Muscle layer of duodenum (tissue), 2 donors: ENCODE measurements at regions not wholly inside any gene's neighbourhood (a gene's known extent, or its start where the extent isn't known, plus 50 kb on each side); places are given as distances from the start of the nearest gene placed in this dataset.

Experiments
- H3K27ac ChIP-seq: one replicate; pipeline ENCODE4 v1.7.0; 2013; ENCODE audit warnings: mild to moderate bottlenecking, low read length
- H3K27me3 ChIP-seq: one replicate; pipeline ENCODE4 v1.7.0; 2013; ENCODE audit warnings: low read depth, mild to moderate bottlenecking, control low read depth, low read length
- H3K36me3 ChIP-seq, 2 donors: one replicate each; pipeline ENCODE4 v1.7.0; 2013; ENCODE audit warnings: low read length in 2 of 2, control low read depth in 1 of 2, mild to moderate bottlenecking in 1 of 2; ENCODE audit not compliant: insufficient read depth in 2 of 2, control insufficient read depth in 1 of 2
- H3K4me1 ChIP-seq, 2 donors: one replicate each; pipeline ENCODE4 v1.7.0; 2013; ENCODE audit warnings: low read length in 2 of 2, mild to moderate bottlenecking in 2 of 2, control low read depth in 1 of 2, moderate library complexity in 1 of 2; ENCODE audit not compliant: insufficient read depth in 2 of 2, control insufficient read depth in 1 of 2
- H3K4me3 ChIP-seq, 2 donors: one replicate each; pipeline ENCODE4 v1.7.0; 2013; ENCODE audit warnings: low read length in 2 of 2, low read depth in 1 of 2, mild to moderate bottlenecking in 1 of 2
- H3K9me3 ChIP-seq, 2 donors: one replicate each; pipeline ENCODE4 v1.7.0; 2013; ENCODE audit warnings: low read length in 2 of 2, control low read depth in 1 of 2, mild to moderate bottlenecking in 1 of 2; ENCODE audit not compliant: control insufficient read depth in 1 of 2
- donor health status: healthy.

DNA sequence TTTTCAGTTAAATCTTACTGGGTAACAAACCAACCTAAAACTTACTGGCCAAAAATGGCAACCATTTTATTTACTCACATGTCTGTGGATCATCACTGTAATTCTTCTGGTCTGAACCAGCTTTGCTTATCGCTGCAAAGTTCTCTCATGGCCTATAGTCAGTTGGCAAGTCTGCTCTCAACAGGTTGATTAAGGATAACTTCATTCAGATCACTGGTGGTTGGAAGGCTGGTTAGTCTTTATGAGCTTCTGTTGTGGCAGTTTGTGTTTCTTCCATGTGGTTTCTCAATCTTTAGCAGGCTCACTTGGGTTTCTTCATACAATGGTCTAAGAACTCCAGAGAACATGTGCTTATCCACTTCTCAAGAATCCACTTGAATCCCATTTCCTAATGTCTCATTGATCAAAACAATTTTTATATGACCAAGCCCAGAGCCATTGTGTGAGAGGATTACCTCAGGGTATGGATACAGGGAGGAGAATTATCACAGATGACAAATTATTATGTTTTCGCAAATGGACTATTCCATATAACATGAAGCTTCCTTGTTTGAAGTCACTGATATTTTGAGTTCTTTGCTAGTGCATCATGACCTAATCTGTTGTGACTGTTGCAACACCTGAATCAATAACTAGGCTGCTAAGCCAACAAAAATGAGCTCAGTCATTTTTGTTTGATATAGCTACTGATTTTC lies 155.4 kb upstream of the BMP2 start:
- Histone ChIP-seq H3K27ac (no peak overlapping the region), H3K27me3 (no peaks in the 10 kb centered on the region), H3K36me3 (no peaks in the 10 kb centered on the region), H3K4me3 (no peak overlapping the region), H3K4me1 (no peaks in the 10 kb centered on the region), H3K9me3 (no peaks in the 10 kb centered on the region)

DNA sequence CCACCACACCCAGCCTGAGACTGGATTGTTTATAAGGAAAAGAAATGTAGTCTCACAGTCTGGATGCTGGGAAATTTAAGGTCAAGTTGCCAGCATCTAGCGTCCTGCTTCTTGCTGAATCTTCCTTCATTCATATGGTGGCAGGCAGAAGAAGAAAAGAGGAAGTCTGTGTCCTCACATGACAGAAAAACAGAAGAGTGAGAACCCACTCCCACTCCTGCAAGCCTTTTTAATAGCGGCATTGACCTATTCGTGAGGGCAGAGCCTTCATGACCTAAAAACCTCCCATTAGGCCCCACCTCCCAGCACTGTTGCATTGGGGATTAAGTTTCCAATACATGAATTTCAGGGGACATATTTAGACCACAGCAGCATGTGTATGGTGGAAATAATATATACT lies 160.8 kb upstream of the BMP2 start:
- Histone ChIP-seq H3K9me3 (no peaks in the 10 kb centered on the region), H3K36me3 (no peaks in the 10 kb centered on the region), H3K4me3 (no peak overlapping the region), H3K27ac (no peak overlapping the region), H3K27me3 (no peaks in the 10 kb centered on the region), H3K4me1 (no peaks in the 10 kb centered on the region)

DNA sequence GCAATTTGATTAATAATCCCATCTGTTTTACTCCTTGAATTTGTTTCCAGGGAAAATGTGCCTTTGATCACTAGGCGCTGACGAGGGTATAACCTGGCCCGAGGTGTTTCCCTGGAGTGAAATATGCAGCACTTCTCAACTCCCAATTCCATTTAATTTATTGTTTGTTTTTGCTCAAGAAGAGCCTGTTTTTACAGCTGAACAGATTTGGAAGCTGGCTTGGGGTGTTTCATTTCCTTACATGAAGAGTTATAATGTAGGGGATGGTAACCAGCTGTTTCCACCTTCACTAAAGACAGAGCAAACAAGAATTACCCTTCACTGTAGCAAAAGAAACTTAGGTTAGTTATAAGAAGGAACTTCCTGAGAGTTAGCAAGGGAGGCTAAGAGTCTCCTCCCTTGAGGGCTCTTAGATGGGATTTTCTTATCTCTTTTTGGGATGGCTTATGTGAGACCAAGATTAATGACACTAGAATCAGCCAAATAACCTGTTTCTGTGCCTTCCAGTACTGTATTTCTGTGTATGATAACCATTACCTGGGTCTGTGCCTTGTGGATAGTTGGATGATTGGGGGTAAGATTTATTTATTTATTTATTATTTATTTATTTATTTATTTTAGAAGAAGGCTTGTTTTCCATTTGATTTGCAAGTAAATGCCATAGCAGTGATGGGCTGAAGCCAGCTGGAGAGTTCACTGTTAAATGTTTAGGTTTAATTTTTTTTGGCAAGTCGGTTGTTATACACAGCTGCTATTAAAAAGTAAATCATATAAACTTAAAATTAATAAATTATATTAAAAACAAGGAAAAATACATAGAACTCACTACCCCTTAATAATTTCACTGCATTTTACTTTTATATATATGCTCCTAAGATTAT lies 162.2 kb upstream of the BMP2 start:
- Histone ChIP-seq H3K9me3 (no peaks in the 10 kb centered on the region), H3K4me1 (no peaks in the 10 kb centered on the region), H3K36me3 (no peaks in the 10 kb centered on the region), H3K27ac (no peak overlapping the region), H3K27me3 (no peaks in the 10 kb centered on the region), H3K4me3 (no peak overlapping the region)

DNA sequence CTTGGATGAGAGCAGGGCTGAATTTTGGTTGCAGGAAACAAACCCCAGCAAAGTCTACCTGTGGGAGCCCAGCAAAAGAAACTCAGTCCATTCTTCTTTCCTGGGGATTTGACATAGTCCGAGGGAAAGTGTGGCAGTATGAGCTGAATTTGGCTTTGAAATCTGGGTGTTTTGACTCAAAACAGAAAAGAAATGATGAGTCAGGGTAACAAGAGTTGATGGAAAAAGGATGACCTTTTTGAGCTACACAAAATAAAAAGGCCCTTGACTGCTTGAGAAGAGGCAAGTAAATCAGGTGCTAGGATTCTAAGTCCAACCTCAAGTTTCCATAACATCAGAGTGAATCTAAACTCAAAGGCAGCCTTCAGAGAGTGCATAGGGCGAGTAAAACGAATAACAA lies 163.3 kb upstream of the BMP2 start:
- Histone ChIP-seq H3K9me3 (no peaks in the 10 kb centered on the region), H3K36me3 (no peaks in the 10 kb centered on the region), H3K4me3 (no peak overlapping the region)

DNA sequence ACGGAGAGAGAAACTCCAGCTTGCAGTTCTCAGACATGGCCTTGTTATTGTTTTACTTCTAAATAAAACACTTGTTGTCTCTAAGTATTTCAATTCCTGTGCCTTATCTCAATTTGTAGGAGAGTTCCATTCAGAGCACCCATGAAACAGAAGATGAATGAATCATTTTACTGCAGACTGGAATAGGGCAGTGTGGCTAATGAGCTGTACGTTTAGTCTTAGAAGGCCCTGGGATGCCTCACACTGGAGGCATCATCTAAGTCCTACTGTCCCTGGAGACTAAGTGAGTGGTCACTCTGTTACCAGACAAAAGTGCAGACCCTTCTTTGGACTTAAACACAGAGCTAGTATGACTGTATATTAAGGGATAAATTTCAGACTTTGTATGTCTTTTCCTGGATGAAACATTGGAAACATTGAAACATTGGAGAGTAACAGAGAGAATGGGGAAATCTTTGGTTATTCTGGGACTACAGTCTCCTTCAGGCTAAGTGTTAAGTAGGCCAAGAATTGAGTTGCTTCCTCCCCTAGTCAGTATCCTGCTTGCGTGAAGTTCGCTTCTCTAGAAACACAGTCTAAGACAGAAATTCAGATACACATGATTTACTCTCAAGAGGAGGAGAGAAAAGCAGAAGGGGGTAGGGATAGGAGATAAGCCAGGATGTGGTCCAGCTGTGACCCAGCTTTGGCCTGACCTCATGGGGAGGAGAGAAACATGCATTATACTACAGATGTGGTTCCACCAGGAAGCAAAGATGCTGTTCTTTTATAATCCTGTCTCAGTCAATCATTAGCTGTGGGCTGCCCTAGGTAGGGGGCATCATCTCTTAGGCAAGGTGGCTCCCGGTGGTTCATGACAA lies 167.4 kb upstream of the BMP2 start:
- Histone ChIP-seq H3K4me3 (no peak overlapping the region), H3K36me3 (no peaks in the 10 kb centered on the region), H3K27ac (no peak overlapping the region), H3K9me3 (no peaks in the 10 kb centered on the region), H3K4me1 (no peaks in the 10 kb centered on the region), H3K27me3 (no peaks in the 10 kb centered on the region)

More for the DNA sequence above, 163.3 kb upstream of the BMP2 start:
- H3K27me3 ChIP-seq = no peaks in the 10 kb centered on the region
- H3K27ac ChIP-seq = no peak overlapping the region
- no peaks in the 10 kb centered on the region for H3K4me1 ChIP-seq

DNA sequence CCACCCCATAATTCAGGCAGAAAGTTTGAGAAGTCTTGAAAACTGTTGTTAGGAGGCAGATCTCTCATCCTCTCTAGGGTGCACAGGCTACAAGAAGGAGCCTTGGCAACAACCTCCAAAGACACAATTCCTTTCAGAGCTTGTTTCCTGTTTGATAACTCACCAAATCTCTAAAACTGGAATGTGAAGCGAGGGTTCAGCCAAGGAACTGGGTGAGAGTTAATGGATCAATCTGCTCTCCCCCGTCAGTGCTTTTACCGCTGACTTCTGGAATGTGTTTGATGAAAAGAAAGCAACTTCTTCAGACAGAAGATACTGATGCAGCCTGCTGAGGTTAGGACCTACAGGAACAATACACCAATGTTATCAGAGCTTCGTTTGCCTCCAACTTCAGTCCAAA lies 171.8 kb upstream of the BMP2 start:
- no peaks in the 10 kb centered on the region for H3K4me1 ChIP-seq
- H3K27ac ChIP-seq = no peak overlapping the region
- H3K4me3 ChIP-seq = no peak overlapping the region
- no peaks in the 10 kb centered on the region for H3K36me3 ChIP-seq
- H3K9me3 ChIP-seq = no peaks in the 10 kb centered on the region
- no peaks in the 10 kb centered on the region for H3K27me3 ChIP-seq

DNA sequence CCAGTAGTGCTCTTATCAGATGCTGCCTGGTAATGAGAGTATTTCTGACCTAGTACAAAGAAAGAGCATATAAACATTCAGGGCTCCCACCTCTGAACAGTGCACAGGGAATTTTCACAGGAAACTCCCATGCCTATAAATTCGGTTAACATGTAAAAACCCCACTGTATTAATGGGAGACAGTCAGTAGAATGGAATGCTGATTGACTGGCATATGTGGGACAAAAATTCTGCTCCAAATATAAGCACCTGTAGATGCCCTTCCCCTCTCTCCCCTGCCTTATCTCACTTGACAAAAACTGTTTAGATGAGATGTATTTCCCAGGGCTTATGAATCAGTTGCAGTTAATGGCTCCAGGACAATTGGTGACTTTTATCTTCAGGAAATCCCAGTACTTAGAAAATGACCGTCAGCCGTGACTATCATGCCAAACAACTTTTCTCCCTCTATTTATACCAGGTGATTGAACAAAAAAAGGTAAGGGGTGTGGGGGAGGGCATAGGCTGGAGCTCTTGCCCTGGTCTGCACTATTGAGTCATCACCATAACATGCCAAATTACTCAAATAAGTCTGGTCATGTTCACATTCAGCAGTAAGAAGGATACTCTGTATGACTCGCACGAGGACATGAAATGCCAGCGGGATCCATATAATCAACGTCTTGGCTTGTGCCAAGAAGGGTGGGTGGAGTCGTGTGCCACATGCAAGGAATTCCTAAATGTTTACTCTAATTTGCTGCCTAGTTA lies 176.4 kb upstream of the BMP2 start:
- no peak overlapping the region for H3K27ac ChIP-seq
- no peaks in the 10 kb centered on the region for H3K4me1 ChIP-seq
- H3K9me3 ChIP-seq = no peaks in the 10 kb centered on the region
- no peaks in the 10 kb centered on the region for H3K27me3 ChIP-seq
- no peak overlapping the region for H3K4me3 ChIP-seq
- H3K36me3 ChIP-seq = no peaks in the 10 kb centered on the region

DNA sequence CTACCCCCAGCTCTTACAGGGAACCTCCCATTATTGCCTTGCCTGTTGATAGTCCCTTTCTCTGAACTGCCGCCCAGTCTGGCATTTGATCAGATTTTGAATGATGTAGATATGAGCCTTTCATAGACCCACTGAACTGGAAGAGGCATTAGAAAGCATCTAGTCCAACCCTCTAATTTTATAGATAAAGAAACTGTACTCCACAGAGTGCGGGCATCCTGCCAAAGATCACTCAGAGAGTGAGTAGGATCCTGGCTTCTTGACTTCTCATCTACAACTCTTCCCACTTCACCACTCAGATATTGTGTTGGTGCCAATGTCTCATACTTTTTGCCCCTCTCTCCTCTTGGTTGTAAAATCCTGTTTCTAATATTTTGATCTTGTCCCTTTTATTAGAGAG lies 179.2 kb upstream of the BMP2 start:
- H3K9me3 ChIP-seq = no peaks in the 10 kb centered on the region
- H3K4me1 ChIP-seq = no peaks in the 10 kb centered on the region
- H3K36me3 ChIP-seq = no peaks in the 10 kb centered on the region
- H3K4me3 ChIP-seq = no peak overlapping the region
- no peak overlapping the region for H3K27ac ChIP-seq
- no peaks in the 10 kb centered on the region for H3K27me3 ChIP-seq

DNA sequence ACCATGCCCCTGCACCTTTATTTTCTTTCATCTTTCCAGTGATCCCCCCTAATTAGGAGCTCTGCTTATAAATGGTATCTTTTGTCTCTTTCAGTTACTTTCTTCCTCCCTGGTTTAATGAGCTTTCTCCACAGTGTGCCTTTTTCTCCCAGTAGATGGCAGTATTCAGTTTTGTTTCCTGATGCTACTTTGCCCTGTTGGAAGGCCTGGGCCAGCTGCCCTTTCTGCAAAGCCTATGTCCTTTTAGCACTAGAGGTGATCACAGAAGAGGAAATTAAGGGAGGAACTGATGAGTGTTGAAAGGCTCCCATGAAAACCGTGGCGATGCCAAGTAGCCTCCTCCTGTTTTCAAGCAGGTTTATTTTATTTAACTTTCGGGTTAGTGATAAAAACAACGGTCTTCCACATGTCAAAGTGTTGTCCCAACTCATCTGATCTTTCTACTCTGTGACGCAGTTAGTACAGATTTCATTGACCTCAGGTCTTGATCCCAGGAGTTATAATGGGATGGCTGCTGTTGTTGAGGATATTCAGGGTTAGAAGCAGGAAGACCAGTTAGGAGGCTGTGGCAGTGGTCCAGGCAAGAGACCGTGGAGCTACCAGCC lies 184.2 kb upstream of the BMP2 start:
- no peaks in the 10 kb centered on the region for H3K36me3 ChIP-seq

DNA sequence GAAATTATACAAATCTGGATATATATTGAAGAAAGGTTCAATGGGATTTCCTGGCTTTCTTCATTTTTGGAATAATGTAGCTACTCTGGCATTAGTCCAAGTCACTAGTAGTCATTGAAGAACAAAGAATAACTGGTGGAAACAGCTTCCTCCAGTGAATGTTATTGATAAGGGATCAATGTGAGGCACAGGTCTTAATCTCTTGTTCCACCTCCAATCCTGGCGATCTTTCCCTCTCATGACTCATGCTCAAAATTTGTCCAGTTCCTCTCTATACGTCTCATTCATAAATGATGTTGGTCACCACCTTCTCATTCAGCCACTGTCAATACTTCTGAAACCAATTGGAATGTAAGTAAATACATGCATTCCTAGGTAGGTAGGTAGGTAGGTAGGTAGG lies 185.0 kb upstream of the BMP2 start:
- Histone ChIP-seq H3K4me1 (no peaks in the 10 kb centered on the region), H3K27me3 (no peaks in the 10 kb centered on the region), H3K27ac (no peak overlapping the region), H3K9me3 (no peaks in the 10 kb centered on the region), H3K4me3 (no peak overlapping the region), H3K36me3 (no peaks in the 10 kb centered on the region)

More for the DNA sequence above, 184.2 kb upstream of the BMP2 start:
- no peak overlapping the region for H3K27ac ChIP-seq
- no peaks in the 10 kb centered on the region for H3K27me3 ChIP-seq
- H3K9me3 ChIP-seq = no peaks in the 10 kb centered on the region
- no peaks in the 10 kb centered on the region for H3K4me1 ChIP-seq
- H3K4me3 ChIP-seq = no peak overlapping the region
